Skeletal muscle satellite cell (primary cell): ENCODE measurements at regions not wholly inside any gene's neighbourhood (a gene's known extent, or its start where the extent isn't known, plus 50 kb on each side); places are given as distances from the start of the nearest gene placed in this dataset.
"Not testable (repeated sequence)": the region's sequence is repeated elsewhere in the genome, so short reads cannot be mapped to it uniquely, and the experiment has no call there.

Experiments used
- H3K27me3 ChIP-seq: 2 replicates; pipeline ENCODE4 v1.7.0; 2013; ENCODE audit warnings: low read length; ENCODE audit not compliant: control insufficient read depth, insufficient read depth
- H3K36me3 ChIP-seq: 2 replicates; pipeline ENCODE4 v1.7.0; 2013; ENCODE audit warnings: mild to moderate bottlenecking, control low read depth, low read length; ENCODE audit not compliant: insufficient read depth
- H3K4me1 ChIP-seq: 2 replicates; pipeline ENCODE4 v1.7.0; 2013; ENCODE audit warnings: low read length; ENCODE audit not compliant: control insufficient read depth, insufficient read depth
- H3K4me2 ChIP-seq: 2 replicates; pipeline ENCODE4 v1.7.0; 2013; ENCODE audit warnings: mild to moderate bottlenecking, low read length
- H3K4me3 ChIP-seq: 2 replicates; pipeline ENCODE4 v1.7.0; 2013; ENCODE audit warnings: low read length
- H3K9ac ChIP-seq: 2 replicates; pipeline ENCODE4 v1.7.0; 2013; ENCODE audit warnings: mild to moderate bottlenecking, low read depth, low read length, moderate library complexity
- H3K9me3 ChIP-seq: replicated peaks from 2 replicates; pipeline ENCODE4 v1.7.0; 2013; ENCODE audit warnings: mild to moderate bottlenecking, control low read depth, low read length

DNA sequence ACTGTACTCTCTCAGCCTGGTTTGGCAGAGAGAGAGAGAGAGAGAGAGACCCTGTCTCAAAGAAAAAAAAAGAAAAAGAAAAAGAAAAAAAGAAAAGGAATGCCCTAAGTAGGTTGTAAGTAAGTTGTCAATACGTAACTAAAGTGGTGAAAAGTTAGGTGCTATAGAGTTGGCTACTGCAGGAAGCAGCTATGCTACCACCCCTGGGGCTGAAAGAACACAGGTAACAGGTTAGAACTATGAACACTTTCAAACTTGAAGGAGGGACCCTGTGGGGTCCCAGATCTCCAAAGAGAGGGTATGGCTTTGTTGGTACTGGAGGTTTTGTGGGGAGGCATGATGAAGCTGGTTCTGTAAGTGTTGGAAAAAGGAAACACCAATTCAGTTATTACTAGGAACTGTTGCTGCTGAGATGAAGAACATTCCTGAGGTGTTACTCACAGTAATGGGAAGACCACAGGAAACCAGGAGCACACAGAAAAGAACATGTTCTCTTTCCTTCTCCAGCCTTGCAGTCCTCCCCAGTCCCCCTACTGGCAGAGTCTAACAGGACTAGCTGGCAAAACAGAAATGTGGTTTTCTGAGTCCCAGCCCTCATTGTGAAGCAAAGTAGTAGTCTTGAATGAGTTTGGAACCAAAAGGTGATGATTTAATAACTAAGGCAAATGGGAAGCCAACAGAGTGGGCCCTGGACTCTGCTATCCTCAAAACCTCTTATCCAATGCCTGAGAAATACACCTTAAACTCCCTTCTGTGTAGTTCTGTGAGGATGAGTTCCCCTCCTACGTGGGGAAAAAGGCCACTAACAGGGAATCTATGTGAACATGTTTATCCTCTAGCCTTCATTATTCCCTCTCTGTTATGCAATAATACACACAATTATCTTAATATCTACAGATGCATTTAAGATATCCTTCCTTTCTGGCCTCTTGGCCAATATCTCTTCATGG is 427.0 kb upstream of the DDI1 start:
- H3K36me3 ChIP-seq: no peaks in the 10 kb centered on the region

DNA sequence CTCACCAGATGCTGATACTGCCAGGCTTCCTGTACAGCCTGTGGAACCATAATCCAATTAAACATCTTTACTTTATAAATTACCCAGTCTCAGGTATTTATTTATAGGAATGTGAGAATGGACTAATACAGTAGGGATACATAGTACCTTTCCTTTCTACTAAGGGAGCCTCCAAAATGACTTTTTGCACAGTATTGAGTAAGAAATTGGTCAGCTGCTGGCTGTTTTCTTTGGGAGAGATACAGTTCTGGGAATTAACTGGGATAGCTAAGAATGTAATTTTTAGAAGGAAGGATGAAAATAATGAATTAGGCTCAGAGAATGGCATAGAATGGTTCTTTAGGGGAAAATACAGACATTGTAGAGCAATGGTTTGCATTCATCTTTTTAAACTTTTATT is 426.0 kb upstream of the DDI1 start:
- H3K27me3 ChIP-seq: no peaks in the 10 kb centered on the region
- H3K4me2 ChIP-seq: no peak overlapping the region
- no peaks in the 10 kb centered on the region for H3K36me3 ChIP-seq
- H3K4me3 ChIP-seq: no peak overlapping the region
- no peaks in the 10 kb centered on the region for H3K9me3 ChIP-seq
- no peak overlapping the region for H3K9ac ChIP-seq
- peaks cover 26% of the 10 kb centered on the region for H3K4me1 ChIP-seq

More for the DNA sequence above, 427.0 kb upstream of the DDI1 start:
- Histone ChIP-seq H3K4me1 (peaks cover 26% of the 10 kb centered on the region), H3K4me3 (peak overlapping the region; percentile 16), H3K27me3 (no peaks in the 10 kb centered on the region), H3K9ac (peak overlapping the region; percentile 26), H3K9me3 (no peaks in the 10 kb centered on the region), H3K4me2 (peak overlapping the region; percentile 49)

DNA sequence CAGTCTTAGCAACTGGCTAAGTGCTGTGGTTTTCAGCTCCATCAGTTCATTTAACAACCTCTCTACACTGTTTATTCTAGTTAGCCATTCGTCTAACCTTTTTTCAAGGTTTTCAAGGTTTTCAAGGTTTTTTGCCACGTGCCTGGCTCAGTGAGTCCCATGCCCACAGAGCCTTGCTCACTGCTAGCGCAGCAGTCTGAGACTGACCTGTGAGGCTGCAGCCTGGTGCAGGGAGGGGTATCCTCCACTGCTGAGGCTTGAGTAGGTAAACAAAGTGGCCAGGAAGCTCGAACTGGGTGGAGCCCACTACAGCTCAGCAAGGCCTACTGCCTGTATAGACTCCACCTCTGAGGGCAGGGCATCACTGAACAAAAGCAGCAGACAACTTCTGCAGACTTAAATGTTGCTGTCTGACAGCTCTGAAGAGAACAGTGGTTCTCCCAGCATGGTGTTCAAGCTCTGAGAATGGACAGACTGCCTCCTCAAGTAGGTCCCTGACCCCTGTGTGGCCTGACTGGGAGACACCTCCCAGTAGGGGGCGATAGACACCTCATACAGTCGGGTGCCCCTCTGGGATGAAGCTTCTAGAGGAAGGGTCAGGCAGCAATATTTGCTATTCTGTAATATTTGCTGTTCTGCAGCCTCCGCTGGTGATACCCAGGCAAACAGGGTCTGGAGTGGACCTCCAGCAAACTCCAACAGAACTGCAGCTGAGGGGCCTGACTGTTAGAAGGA is 424.7 kb upstream of the DDI1 start:
- not testable (repeated sequence) for H3K4me3 ChIP-seq, H3K9me3 ChIP-seq, H3K36me3 ChIP-seq, H3K27me3 ChIP-seq, H3K4me2 ChIP-seq, H3K9ac ChIP-seq
- peaks cover 26% of the 10 kb centered on the region for H3K4me1 ChIP-seq

DNA sequence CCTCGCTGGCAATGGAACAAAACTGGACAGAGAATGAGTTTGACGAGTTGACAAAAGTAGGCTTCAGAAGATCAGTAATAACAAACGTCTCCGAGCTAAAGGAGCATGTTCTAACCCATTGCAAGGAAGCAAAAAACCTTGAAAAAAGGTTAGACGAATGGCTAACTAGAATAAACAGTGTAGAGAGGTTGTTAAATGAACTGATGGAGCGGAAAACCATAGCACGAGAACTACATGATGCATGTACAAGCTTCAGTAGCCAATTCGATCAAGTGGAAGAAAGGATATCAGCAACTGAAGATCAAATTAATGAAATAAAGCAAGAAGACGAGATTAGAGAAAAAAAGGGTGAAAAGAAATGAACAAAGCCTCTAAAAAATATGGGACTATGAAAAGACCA is 424.0 kb upstream of the DDI1 start:
- H3K4me3 ChIP-seq, H3K4me2 ChIP-seq, H3K9me3 ChIP-seq, H3K36me3 ChIP-seq, H3K27me3 ChIP-seq, H3K9ac ChIP-seq: not testable (repeated sequence)
- H3K4me1 ChIP-seq: peaks cover 26% of the 10 kb centered on the region

DNA sequence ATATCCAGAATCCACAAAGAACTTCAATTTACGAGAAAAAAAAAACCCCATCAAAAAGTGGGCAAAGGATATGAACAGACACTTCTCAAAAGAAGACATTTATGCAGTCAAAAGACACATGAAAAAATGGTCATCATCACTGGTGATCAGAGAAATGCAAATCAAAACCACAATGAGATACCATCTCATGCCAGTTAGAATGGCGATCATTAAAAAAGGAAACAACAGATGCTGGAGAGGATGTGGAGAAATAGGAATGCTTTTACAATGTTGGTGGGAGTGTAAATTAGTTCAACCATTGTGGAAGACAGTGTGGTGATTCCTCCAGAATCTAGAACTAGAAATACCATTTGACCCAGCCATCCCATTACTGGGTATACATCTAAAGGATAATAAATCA is 419.9 kb upstream of the DDI1 start:
- H3K9ac ChIP-seq, H3K4me1 ChIP-seq, H3K4me2 ChIP-seq, H3K9me3 ChIP-seq, H3K36me3 ChIP-seq, H3K27me3 ChIP-seq, H3K4me3 ChIP-seq: not testable (repeated sequence)

DNA sequence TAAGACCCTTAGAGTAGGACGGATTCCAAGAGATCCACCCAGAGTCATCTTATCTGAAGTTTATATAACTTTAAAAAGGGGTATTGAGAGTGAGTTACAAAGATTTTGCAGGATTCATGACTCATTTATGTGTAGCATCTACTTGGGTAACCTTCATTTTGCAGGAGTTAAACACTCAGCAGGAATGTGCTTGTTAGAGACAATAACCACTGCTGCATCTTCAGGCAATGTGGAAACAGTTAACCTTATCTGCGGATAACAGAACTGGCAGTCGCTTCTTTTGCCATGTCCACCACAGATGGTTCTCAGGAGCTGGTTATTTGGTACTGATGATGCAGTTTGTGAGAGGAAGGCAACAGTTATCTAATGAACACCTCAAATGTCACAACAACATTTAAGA is 417.9 kb upstream of the DDI1 start:
- Histone ChIP-seq H3K4me1 (no peaks in the 10 kb centered on the region), H3K27me3 (no peaks in the 10 kb centered on the region), H3K4me3 (no peak overlapping the region), H3K9me3 (no peaks in the 10 kb centered on the region), H3K9ac (no peak overlapping the region), H3K4me2 (no peak overlapping the region), H3K36me3 (no peaks in the 10 kb centered on the region)

DNA sequence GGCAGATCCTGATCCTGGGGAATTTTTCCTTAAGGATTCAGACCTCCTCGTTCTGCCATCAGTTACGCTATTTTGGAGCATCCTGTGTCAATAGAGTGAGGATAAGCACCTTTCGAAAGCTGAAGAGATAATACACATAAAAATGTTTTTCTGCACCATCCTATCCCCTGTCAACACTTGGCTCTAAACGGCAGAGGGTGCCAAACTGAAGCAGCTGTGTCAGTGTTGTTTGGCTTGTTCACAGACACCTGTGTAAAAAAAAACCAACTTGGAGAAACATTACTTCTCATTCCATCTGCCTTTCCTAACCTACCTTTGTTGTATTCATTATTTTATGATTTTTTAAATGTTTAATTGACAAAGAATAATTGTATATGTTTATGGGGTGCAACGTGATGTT is 417.0 kb upstream of the DDI1 start:
- no peak overlapping the region for H3K9ac ChIP-seq
- no peaks in the 10 kb centered on the region for H3K27me3 ChIP-seq
- H3K9me3 ChIP-seq: no peaks in the 10 kb centered on the region
- H3K4me3 ChIP-seq: no peak overlapping the region
- no peak overlapping the region for H3K4me2 ChIP-seq
- H3K4me1 ChIP-seq: peaks cover 4% of the 10 kb centered on the region
- H3K36me3 ChIP-seq: no peaks in the 10 kb centered on the region

DNA sequence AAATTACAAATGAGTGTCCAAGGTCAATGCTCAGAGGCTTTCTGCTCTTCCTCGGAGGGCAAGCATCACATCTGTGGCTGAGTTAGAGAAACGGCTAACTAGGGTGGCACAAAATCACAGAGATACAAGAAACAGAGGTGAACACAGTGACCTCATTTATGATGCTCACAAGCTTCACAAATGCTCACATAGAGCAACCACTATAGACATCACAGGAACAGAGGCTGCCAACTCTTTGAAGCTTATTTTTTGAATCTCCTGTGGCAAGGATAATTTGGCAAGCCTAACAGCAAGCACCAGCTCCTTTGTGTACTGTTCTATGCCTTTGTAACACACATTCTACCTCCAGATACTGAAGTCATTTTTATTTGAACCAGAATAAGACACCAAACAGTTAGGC is 416.5 kb upstream of the DDI1 start:
- Histone ChIP-seq H3K4me2 (no peak overlapping the region), H3K27me3 (no peaks in the 10 kb centered on the region), H3K4me1 (peaks cover 9% of the 10 kb centered on the region), H3K9me3 (no peaks in the 10 kb centered on the region), H3K9ac (no peak overlapping the region), H3K4me3 (no peak overlapping the region), H3K36me3 (no peaks in the 10 kb centered on the region)

DNA sequence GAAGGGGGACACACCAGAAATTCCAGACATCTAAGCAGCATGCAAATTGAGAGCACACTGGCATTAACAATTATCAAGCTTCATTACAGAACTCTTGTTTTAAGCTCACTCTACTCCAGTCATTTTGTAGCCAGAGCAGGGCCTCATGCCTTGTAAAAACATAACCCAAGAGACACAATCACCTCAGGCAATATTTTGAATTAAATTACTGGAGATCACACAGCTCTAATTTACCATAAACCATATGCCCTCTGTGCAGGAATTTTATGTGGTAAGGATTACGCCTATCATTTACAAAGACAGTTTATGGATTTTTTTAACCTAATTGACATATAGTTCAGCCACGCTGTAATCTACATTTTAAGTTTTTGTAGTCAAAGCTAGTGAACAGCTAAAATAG is 414.1 kb upstream of the DDI1 start:
- H3K4me1 ChIP-seq: peaks cover 23% of the 10 kb centered on the region
- no peak overlapping the region for H3K4me3 ChIP-seq
- H3K9me3 ChIP-seq: no peaks in the 10 kb centered on the region
- no peaks in the 10 kb centered on the region for H3K27me3 ChIP-seq
- H3K36me3 ChIP-seq: no peaks in the 10 kb centered on the region
- no peak overlapping the region for H3K4me2 ChIP-seq
- no peak overlapping the region for H3K9ac ChIP-seq

DNA sequence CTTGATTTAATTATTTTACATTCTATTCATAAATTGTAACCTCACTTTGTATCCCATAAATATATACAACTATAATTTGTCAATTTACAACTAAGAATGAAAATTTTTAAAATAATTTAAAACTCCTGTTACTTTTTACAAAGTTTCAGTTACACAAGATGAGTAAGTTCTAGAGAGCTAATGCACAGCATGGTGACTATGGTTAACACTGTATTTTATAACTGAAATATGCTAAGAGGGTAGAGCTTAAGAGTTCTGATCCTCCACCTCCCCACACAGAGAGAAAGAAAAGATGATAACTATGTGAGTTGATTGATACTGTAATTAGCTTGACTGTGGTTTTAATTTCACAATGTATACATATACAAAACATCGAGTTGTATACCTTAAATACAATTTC is 412.5 kb upstream of the DDI1 start:
- Histone ChIP-seq H3K36me3 (no peaks in the 10 kb centered on the region), H3K9me3 (no peaks in the 10 kb centered on the region), H3K9ac (no peak overlapping the region), H3K27me3 (no peaks in the 10 kb centered on the region), H3K4me3 (no peak overlapping the region), H3K4me1 (peaks cover 23% of the 10 kb centered on the region), H3K4me2 (no peak overlapping the region)

DNA sequence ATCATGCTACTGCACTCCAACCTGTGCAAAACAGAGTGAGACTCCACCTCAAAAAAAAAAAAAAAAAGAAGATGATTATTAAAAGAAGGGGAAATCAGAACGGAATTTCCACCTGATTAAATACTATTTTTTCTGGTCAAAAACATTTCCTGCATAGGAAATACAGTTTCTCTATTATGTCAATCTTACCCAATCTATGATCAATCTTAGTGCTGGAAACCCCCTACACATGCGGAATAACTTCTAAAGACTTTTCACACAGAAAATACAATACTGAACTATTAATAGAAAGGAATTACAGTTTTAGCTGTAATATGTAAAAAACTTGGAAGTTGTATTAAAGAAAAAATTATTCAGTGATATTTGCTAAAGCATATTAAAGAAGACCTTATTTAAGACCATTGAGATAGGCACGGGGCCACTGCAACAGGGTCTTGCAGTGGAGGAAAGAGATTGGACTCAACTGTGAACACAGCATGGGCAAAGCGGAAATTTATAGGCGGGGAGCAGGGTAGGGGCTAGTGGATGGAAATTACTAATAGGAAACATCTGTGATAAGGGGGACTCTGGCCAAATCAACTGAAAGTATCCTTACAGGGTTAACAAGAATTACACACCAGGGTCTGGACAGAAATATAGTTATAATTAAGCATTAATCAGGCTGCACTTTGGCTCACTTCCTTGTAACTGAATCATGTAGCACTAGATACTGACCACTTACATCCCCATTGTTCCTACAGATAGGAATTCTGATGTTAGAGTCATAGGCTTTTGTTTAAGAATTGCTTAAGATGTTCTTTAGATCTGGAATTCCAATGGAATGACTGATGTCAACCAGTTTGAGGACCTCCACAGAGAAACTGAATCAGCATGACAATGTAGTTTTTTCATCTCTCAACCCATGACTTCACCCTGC is 411.5 kb upstream of the DDI1 start:
- Histone ChIP-seq H3K36me3 (no peaks in the 10 kb centered on the region), H3K27me3 (no peaks in the 10 kb centered on the region), H3K9ac (peak overlapping the region; percentile 59), H3K4me3 (peak overlapping the region; percentile 4), H3K4me2 (peak overlapping the region; percentile 48), H3K9me3 (no peaks in the 10 kb centered on the region), H3K4me1 (peaks cover 23% of the 10 kb centered on the region)
